CD14-positive monocyte (primary cell): ENCODE measurements at regions not wholly inside any gene's neighbourhood (a gene's known extent, or its start where the extent isn't known, plus 50 kb on each side); places are given as distances from the start of the nearest gene placed in this dataset.
"Not testable (repeated sequence)": the region's sequence is repeated elsewhere in the genome, so short reads cannot be mapped to it uniquely, and the experiment has no call there.

Experiments used
- DNase-seq, 3 donors: peaks; one replicate each; pipeline ENCODE4 v3.0.0-alpha.2; 2011 to 2022
- H2AFZ ChIP-seq: 2 replicates; pipeline ENCODE4 v1.6.0; 2012; ENCODE audit warnings: mild to moderate bottlenecking, low read depth, low read length, inconsistent platforms; ENCODE audit not compliant: insufficient read depth, poor library complexity, severe bottlenecking
- H3K27ac ChIP-seq, 2 donors: 1 replicate in 1 of 2; 2 replicates in 1 of 2; pipeline ENCODE4 v1.5.1; 2012 to 2013; ENCODE audit warnings: low read length in 2 of 2, control low read depth in 1 of 2, inconsistent platforms in 1 of 2, low read depth in 1 of 2, mild to moderate bottlenecking in 1 of 2
- H3K27me3 ChIP-seq, 2 donors: one replicate each; pipeline versions ENCODE4 v1.6.0 to v1.6.1; 2011 to 2013; ENCODE audit warnings: low read length in 2 of 2; ENCODE audit not compliant: control insufficient read depth in 2 of 2, insufficient read depth in 2 of 2
- H3K36me3 ChIP-seq, 2 donors: replicated peaks in 1 of 2; 1 replicate in 1 of 2; 2 replicates in 1 of 2; pipeline versions ENCODE4 v1.5.1 to v1.6.1; 2012 to 2013; ENCODE audit warnings: low read length in 2 of 2, control low read depth in 1 of 2, inconsistent platforms in 1 of 2, mild to moderate bottlenecking in 1 of 2; ENCODE audit not compliant: insufficient read depth in 2 of 2, control insufficient read depth in 1 of 2
- H3K4me1 ChIP-seq, 2 donors: 1 replicate in 1 of 2; 2 replicates in 1 of 2; pipeline versions ENCODE4 v1.5.1 to v1.6.1; 2012 to 2013; ENCODE audit warnings: low read length in 2 of 2, control low read depth in 1 of 2, inconsistent platforms in 1 of 2, mild to moderate bottlenecking in 1 of 2, moderate library complexity in 1 of 2; ENCODE audit not compliant: insufficient read depth in 2 of 2, control insufficient read depth in 1 of 2
- H3K4me2 ChIP-seq: replicated peaks from 2 replicates; pipeline ENCODE3; 2012; ENCODE audit warnings: low read length, moderate library complexity, mild to moderate bottlenecking; ENCODE audit not compliant: poor library complexity, severe bottlenecking; ENCODE audit errors: extremely low read depth
- H3K4me3 ChIP-seq, 3 experiments: fragments of 200-600 bp in 1 of 3; sonication (generic) in 1 of 3; replicated peaks in 1 of 3; 1 replicate in 2 of 3; 2 replicates in 1 of 3; pipeline ENCODE4 v1.5.1; 2011 to 2013; ENCODE audit warnings: low read length in 3 of 3, mild to moderate bottlenecking in 3 of 3, control low read depth in 2 of 3, low read depth in 2 of 3, inconsistent platforms in 1 of 3, moderate library complexity in 1 of 3
- H3K79me2 ChIP-seq: 2 replicates; pipeline ENCODE4 v1.6.0; 2012; ENCODE audit warnings: mild to moderate bottlenecking, control low read depth, inconsistent platforms, low read length, moderate library complexity; ENCODE audit not compliant: insufficient read depth
- H3K9ac ChIP-seq: 2 replicates; pipeline ENCODE4 v1.6.0; 2017; ENCODE audit warnings: low read length, mild to moderate bottlenecking; ENCODE audit not compliant: insufficient read depth, poor library complexity, severe bottlenecking
- H3K9me3 ChIP-seq, 2 donors: replicated peaks in 1 of 2; 1 replicate in 1 of 2; 2 replicates in 1 of 2; pipeline versions ENCODE4 v1.5.1 to v1.6.1; 2012 to 2013; ENCODE audit warnings: low read length in 2 of 2, control low read depth in 1 of 2; ENCODE audit not compliant: control insufficient read depth in 1 of 2, insufficient read depth in 1 of 2
- H4K20me1 ChIP-seq: 2 replicates; pipeline ENCODE4 v1.6.0; 2012; ENCODE audit warnings: mild to moderate bottlenecking, low read length, control low read depth, moderate library complexity; ENCODE audit not compliant: insufficient read depth
- H3K27ac Mint-ChIP-seq, 7 donors: one replicate each; pipeline ENCODE4 v1.8.0; 2020; ENCODE audit warnings: mild to moderate bottlenecking in 7 of 7, mixed read lengths in 7 of 7, moderate library complexity in 6 of 7, inconsistent platforms in 2 of 7
- H3K27me3 Mint-ChIP-seq, 3 donors: one replicate each; pipeline ENCODE4 v1.8.0; 2021 to 2022; ENCODE audit warnings: low read depth in 3 of 3, mild to moderate bottlenecking in 3 of 3, mixed read lengths in 3 of 3, moderate library complexity in 3 of 3, inconsistent platforms in 1 of 3
- H3K36me3 Mint-ChIP-seq, 2 donors: one replicate each; pipeline ENCODE4 v1.8.0; 2020; ENCODE audit warnings: mixed read lengths in 2 of 2, inconsistent platforms in 1 of 2, mild to moderate bottlenecking in 1 of 2
- H3K4me1 Mint-ChIP-seq: one replicate; pipeline ENCODE4 v1.8.0; 2020; ENCODE audit warnings: mild to moderate bottlenecking, mixed read lengths
- H3K4me3 Mint-ChIP-seq, 2 donors: one replicate each; pipeline ENCODE4 v1.8.0; 2020; ENCODE audit warnings: mild to moderate bottlenecking in 2 of 2, mixed read lengths in 2 of 2, moderate library complexity in 1 of 2
- H3K9me3 Mint-ChIP-seq, 7 donors: one replicate each; pipeline ENCODE4 v1.8.0; 2020 to 2022; ENCODE audit warnings: mixed read lengths in 7 of 7, mild to moderate bottlenecking in 6 of 7, moderate library complexity in 6 of 7, inconsistent platforms in 2 of 7
- WGBS: methylation state at CpG from one replicate; pipeline ENCODE4 v1.1.5; 2013; ENCODE audit warnings: missing lambda C conversion rate; ENCODE audit not compliant: insufficient coverage; 5-methylcytosine and 5-hydroxymethylcytosine counted together
- intact Hi-C, 2 donors: fragments of 100-400 bp; cut with micrococcal nuclease; formaldehyde crosslinking; loops; one replicate each; pipeline versions ENCODE4 v1.15.0 to v1.15.1; 2023
- TF ChIP-seq, protein P1 (sequence below): fragments of 200-600 bp; IDR thresholded peaks from one replicate; pipeline ENCODE4 v1.8.0; 2022; ENCODE audit warnings: antibody characterized with exemption, mild to moderate bottlenecking

DNA sequence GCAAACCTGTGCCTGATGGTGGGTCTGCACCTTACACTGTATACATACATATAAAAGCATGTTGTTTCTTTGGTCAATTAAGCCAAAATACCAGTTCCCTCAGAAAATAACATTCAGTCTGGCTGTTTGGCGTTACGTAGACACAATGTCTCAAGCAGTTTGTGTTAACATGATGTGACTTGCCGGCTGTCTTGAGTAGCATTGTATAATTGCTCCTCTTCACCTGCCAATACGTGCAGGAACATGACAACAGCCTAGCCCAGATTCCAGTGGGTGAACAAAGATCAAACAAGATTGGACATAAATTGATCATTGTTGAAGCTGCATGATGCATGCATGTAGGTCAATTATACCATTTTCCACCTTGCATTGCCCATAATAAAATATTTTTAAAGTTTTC lies 102.3 kb downstream of the F11 start:
- no peak overlapping the region for H3K27ac Mint-ChIP-seq
- intact Hi-C loops = no loop called here
- peaks cover 20 to 24% of the 10 kb centered on the region in 2 donors for H3K9me3 ChIP-seq
- WGBS = 60% methylated on average over 1 of the region's 4 CpGs
- no peaks in the 10 kb centered on the region for H3K27me3 Mint-ChIP-seq
- no peaks in the 10 kb centered on the region for H3K27me3 ChIP-seq
- H3K9me3 Mint-ChIP-seq = peaks cover 14 to 27% (median 17%) of the 10 kb centered on the region in 7 donors
- no peaks in the 10 kb centered on the region for H3K4me1 ChIP-seq
- H3K4me1 Mint-ChIP-seq = no peaks in the 10 kb centered on the region
- no peak overlapping the region for H3K9ac ChIP-seq
- H3K4me2 ChIP-seq = no peak overlapping the region
- no peak overlapping the region for H2AFZ ChIP-seq
- no peaks in the 10 kb centered on the region for H3K36me3 Mint-ChIP-seq
- no peak for DNase-seq
- H3K4me3 ChIP-seq = no peak overlapping the region
- H3K4me3 Mint-ChIP-seq = no peak overlapping the region
- H3K27ac ChIP-seq = no peak overlapping the region
- H3K36me3 ChIP-seq = no peaks in the 10 kb centered on the region
- TF ChIP-seq, protein P1, sequence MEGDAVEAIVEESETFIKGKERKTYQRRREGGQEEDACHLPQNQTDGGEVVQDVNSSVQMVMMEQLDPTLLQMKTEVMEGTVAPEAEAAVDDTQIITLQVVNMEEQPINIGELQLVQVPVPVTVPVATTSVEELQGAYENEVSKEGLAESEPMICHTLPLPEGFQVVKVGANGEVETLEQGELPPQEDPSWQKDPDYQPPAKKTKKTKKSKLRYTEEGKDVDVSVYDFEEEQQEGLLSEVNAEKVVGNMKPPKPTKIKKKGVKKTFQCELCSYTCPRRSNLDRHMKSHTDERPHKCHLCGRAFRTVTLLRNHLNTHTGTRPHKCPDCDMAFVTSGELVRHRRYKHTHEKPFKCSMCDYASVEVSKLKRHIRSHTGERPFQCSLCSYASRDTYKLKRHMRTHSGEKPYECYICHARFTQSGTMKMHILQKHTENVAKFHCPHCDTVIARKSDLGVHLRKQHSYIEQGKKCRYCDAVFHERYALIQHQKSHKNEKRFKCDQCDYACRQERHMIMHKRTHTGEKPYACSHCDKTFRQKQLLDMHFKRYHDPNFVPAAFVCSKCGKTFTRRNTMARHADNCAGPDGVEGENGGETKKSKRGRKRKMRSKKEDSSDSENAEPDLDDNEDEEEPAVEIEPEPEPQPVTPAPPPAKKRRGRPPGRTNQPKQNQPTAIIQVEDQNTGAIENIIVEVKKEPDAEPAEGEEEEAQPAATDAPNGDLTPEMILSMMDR = no peak
- no peaks in the 10 kb centered on the region for H4K20me1 ChIP-seq
- H3K79me2 ChIP-seq = no peaks in the 10 kb centered on the region

DNA sequence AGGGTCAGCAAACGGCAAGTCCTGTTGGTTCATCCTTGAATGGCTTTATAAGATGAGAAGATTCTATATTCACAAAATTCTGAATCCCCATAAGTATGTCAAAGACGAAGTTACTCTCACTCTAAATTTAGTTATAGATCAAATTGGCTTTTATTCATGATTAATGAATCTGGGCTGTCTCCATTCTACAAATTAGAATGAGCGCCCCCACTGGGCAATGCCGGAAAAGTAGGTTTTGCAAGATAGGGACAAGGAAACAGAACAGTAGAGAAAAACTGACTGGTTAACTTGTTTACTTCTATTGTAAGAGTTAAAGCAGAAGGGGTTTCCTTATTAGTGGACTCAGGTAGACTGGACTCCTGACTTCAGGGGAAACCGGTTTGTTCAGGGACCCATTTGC lies 100.3 kb downstream of the F11 start:
- intact Hi-C loops = no loop called here
- no peak overlapping the region for H3K4me3 Mint-ChIP-seq
- H3K4me1 Mint-ChIP-seq = no peaks in the 10 kb centered on the region
- H3K36me3 ChIP-seq = no peaks in the 10 kb centered on the region
- H3K4me3 ChIP-seq = no peak overlapping the region
- no peak overlapping the region for H3K4me2 ChIP-seq
- H3K4me1 ChIP-seq = no peaks in the 10 kb centered on the region
- H3K27ac ChIP-seq = no peak overlapping the region
- H3K79me2 ChIP-seq = no peaks in the 10 kb centered on the region
- H3K9me3 ChIP-seq = peaks cover 28 to 29% of the 10 kb centered on the region in 2 donors
- H3K36me3 Mint-ChIP-seq = no peaks in the 10 kb centered on the region
- peaks cover 16 to 29% (median 19%) of the 10 kb centered on the region in 7 donors for H3K9me3 Mint-ChIP-seq
- H2AFZ ChIP-seq = no peak overlapping the region
- no peaks in the 10 kb centered on the region for H3K27me3 ChIP-seq
- no peak overlapping the region for H3K27ac Mint-ChIP-seq
- H3K9ac ChIP-seq = no peak overlapping the region
- no peak for DNase-seq
- no peaks in the 10 kb centered on the region for H4K20me1 ChIP-seq
- no peaks in the 10 kb centered on the region for H3K27me3 Mint-ChIP-seq
- WGBS = 100% methylated on average over 1 of the region's 5 CpGs
- TF ChIP-seq, protein P1 = no peak

DNA sequence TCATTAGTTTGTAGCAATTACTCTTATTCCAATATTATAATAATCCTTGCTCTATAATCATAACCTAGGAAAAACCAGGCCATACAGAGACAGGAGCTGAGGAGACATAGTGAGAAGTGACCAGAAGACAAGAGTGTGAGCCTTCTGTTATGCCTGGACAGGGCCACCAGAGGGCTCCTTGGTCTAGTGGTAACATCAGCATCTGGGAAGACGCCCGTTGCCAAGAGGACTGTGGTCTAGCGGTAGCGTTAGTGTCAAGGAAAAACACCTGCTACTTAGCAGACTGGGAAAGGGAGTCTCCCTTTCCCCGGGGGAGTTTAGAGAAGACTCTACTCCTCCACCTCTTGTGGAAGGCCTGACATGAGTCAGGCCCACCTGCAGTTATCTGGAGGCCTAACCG lies 97.0 kb downstream of the F11 start:
- not testable (repeated sequence) for H3K27ac Mint-ChIP-seq, DNase-seq

More for the DNA sequence above, 97.0 kb downstream of the F11 start:
- H3K4me2 ChIP-seq, H3K36me3 Mint-ChIP-seq, H3K27ac ChIP-seq, H3K4me3 ChIP-seq, H4K20me1 ChIP-seq, H3K27me3 Mint-ChIP-seq, H3K36me3 ChIP-seq, H2AFZ ChIP-seq, H3K79me2 ChIP-seq, H3K4me3 Mint-ChIP-seq, intact Hi-C loops, H3K9ac ChIP-seq, H3K27me3 ChIP-seq, H3K4me1 ChIP-seq, H3K4me1 Mint-ChIP-seq: not testable (repeated sequence)
- 83% methylated on average over 1 of the region's 6 CpGs for WGBS
- H3K9me3 Mint-ChIP-seq = peaks cover 16 to 26% (median 22%) of the 10 kb centered on the region in 7 donors
- H3K9me3 ChIP-seq = peaks cover 28 to 32% of the 10 kb centered on the region in 2 donors
